ENCODE measurements at regions not wholly inside any gene's neighbourhood (a gene's known extent, or its start where the extent isn't known, plus 50 kb on each side); places are given as distances from the start of the nearest gene placed in this dataset.

DNA sequence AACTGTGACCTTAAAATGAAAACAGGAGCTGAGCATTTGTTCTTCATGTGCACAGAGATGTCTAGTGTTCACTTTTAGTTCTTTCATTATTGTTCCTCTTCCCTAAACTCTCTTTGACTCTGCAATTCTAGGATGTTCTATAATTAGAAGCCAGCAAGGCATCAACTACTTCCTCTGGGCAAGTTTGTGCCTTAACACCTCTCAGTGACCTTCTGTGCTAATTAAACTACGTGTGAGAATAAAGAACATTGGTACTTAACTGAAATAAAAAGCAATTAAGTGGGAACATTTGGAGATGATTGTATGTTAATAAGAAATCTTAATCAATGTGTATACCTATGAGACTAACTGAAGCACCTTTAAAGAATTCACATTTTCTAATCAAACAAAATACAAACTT lies 242.8 kb downstream of the RASEF start:
- no peak overlapping the region for H3K4me2 ChIP-seq (ENCODE audit: extremely low read depth, insufficient read depth, low read length)
- TF ChIP-seq EZH2 (IDR thresholded peaks at IDR 0.05; ENCODE audit: low read length, missing control alignments): no peak
- TF ChIP-seq, protein P1, sequence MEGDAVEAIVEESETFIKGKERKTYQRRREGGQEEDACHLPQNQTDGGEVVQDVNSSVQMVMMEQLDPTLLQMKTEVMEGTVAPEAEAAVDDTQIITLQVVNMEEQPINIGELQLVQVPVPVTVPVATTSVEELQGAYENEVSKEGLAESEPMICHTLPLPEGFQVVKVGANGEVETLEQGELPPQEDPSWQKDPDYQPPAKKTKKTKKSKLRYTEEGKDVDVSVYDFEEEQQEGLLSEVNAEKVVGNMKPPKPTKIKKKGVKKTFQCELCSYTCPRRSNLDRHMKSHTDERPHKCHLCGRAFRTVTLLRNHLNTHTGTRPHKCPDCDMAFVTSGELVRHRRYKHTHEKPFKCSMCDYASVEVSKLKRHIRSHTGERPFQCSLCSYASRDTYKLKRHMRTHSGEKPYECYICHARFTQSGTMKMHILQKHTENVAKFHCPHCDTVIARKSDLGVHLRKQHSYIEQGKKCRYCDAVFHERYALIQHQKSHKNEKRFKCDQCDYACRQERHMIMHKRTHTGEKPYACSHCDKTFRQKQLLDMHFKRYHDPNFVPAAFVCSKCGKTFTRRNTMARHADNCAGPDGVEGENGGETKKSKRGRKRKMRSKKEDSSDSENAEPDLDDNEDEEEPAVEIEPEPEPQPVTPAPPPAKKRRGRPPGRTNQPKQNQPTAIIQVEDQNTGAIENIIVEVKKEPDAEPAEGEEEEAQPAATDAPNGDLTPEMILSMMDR (conservative IDR thresholded peaks at IDR 0.05 in 1 of 2, IDR thresholded peaks at IDR 0.05 in 1 of 2; ENCODE audit: low read depth in 1 of 2, low read length in 2 of 2): no peak
- DNase-seq (ENCODE audit: low read depth in 2 of 2): no peak
- no peaks in the 10 kb centered on the region for H3K27me3 ChIP-seq (ENCODE audit: control insufficient read depth, insufficient read depth, low read length)
- H3K9ac ChIP-seq (ENCODE audit: insufficient read depth, low read length): no peak overlapping the region
- no peak overlapping the region for H3K4me3 ChIP-seq (replicated peaks in 1 of 4; ENCODE audit: control extremely low read depth in 1 of 4, insufficient read depth in 1 of 4, low read depth in 3 of 4, low read length in 4 of 4)
- no peaks in the 10 kb centered on the region for H3K79me2 ChIP-seq (ENCODE audit: control insufficient read depth, insufficient read depth, low read length)
- no peaks in the 10 kb centered on the region for H3K36me3 ChIP-seq (ENCODE audit: control insufficient read depth, insufficient read depth, low read length)
- H2AFZ ChIP-seq (ENCODE audit: low read length): no peak overlapping the region
- no peaks in the 10 kb centered on the region for H3K4me1 ChIP-seq (ENCODE audit: control insufficient read depth, extremely low read depth, insufficient read depth, low read length)
- H3K9me3 ChIP-seq (ENCODE audit: control insufficient read depth, insufficient read depth, low read depth, low read length): no peaks in the 10 kb centered on the region
- no peak overlapping the region for H3K27ac ChIP-seq (ENCODE audit: insufficient read depth, low read length)
- H4K20me1 ChIP-seq (ENCODE audit: control insufficient read depth, extremely low read depth, insufficient read depth, low read length): no peaks in the 10 kb centered on the region

DNA sequence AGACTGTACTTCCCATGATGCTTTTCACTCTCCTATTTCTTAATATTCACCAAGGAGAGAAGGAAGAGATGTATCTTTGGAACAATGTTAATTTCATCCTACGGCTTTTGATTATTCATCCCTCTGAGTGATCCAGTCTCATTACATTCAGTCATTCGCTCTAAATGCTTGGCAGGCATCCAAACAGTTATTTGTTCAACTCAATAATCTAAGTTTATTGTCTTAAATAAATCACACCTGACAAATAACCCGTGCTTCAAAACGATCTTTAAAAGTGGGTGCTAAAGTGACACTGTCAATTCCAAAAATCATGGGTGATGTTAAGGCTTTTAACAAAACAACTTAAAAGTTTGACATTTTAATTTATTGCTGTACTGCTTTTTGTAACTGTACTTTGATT lies 233.1 kb downstream of the RASEF start:
- TF ChIP-seq, protein P1 (conservative IDR thresholded peaks at IDR 0.05 in 1 of 2, IDR thresholded peaks at IDR 0.05 in 1 of 2; ENCODE audit: low read depth in 1 of 2, low read length in 2 of 2): no peak
- no peak for TF ChIP-seq EZH2 (IDR thresholded peaks at IDR 0.05; ENCODE audit: low read length, missing control alignments)
- no peaks in the 10 kb centered on the region for H3K4me1 ChIP-seq (ENCODE audit: control insufficient read depth, extremely low read depth, insufficient read depth, low read length)
- H3K9ac ChIP-seq (ENCODE audit: insufficient read depth, low read length): no peak overlapping the region
- H3K27ac ChIP-seq (ENCODE audit: insufficient read depth, low read length): no peak overlapping the region
- H3K27me3 ChIP-seq (ENCODE audit: control insufficient read depth, insufficient read depth, low read length): no peaks in the 10 kb centered on the region
- H3K4me3 ChIP-seq (replicated peaks in 1 of 4; ENCODE audit: control extremely low read depth in 1 of 4, insufficient read depth in 1 of 4, low read depth in 3 of 4, low read length in 4 of 4): no peak overlapping the region
- DNase-seq (ENCODE audit: low read depth in 2 of 2): no peak
- no peaks in the 10 kb centered on the region for H4K20me1 ChIP-seq (ENCODE audit: control insufficient read depth, extremely low read depth, insufficient read depth, low read length)
- no peaks in the 10 kb centered on the region for H3K36me3 ChIP-seq (ENCODE audit: control insufficient read depth, insufficient read depth, low read length)
- no peak overlapping the region for H2AFZ ChIP-seq (ENCODE audit: low read length)
- no peaks in the 10 kb centered on the region for H3K79me2 ChIP-seq (ENCODE audit: control insufficient read depth, insufficient read depth, low read length)
- no peaks in the 10 kb centered on the region for H3K9me3 ChIP-seq (ENCODE audit: control insufficient read depth, insufficient read depth, low read depth, low read length)
- H3K4me2 ChIP-seq (ENCODE audit: extremely low read depth, insufficient read depth, low read length): no peak overlapping the region

DNA sequence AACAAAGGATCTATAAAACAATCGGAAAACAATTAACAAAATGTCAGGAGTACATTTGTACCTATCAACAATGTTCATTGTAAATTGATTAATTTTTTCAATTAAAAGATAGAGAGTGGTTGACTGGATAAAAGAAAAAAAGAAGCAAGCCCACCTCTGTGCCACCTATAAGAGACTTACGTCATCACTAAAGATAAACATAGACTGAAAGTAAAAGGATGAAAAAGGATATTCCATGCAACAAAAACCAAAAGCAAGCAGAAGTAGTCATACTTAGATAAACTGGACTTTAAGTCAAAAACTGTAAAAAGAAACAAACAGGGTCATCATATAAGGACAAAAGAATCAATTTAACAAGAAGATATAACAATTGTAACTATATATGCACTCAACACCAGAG lies 197.4 kb downstream of the RASEF start:
- Histone ChIP-seq H3K79me2 (ENCODE audit: control insufficient read depth, insufficient read depth, low read length) (no peaks in the 10 kb centered on the region), H3K36me3 (ENCODE audit: control insufficient read depth, insufficient read depth, low read length) (no peaks in the 10 kb centered on the region)

More for the DNA sequence above, 197.4 kb downstream of the RASEF start:
- Histone ChIP-seq H3K9ac (ENCODE audit: insufficient read depth, low read length) (no peak overlapping the region), H3K9me3 (ENCODE audit: control insufficient read depth, insufficient read depth, low read depth, low read length) (no peaks in the 10 kb centered on the region), H3K27me3 (ENCODE audit: control insufficient read depth, insufficient read depth, low read length) (no peaks in the 10 kb centered on the region), H3K4me1 (ENCODE audit: control insufficient read depth, extremely low read depth, insufficient read depth, low read length) (no peaks in the 10 kb centered on the region), H3K27ac (ENCODE audit: insufficient read depth, low read length) (no peak overlapping the region), H3K4me3 (replicated peaks in 1 of 4; ENCODE audit: control extremely low read depth in 1 of 4, insufficient read depth in 1 of 4, low read depth in 3 of 4, low read length in 4 of 4) (no peak overlapping the region), H3K4me2 (ENCODE audit: extremely low read depth, insufficient read depth, low read length) (no peak overlapping the region), H2AFZ (ENCODE audit: low read length) (no peak overlapping the region), H4K20me1 (ENCODE audit: control insufficient read depth, extremely low read depth, insufficient read depth, low read length) (no peaks in the 10 kb centered on the region)
- TF ChIP-seq, protein P1 (conservative IDR thresholded peaks at IDR 0.05 in 1 of 2, IDR thresholded peaks at IDR 0.05 in 1 of 2; ENCODE audit: low read depth in 1 of 2, low read length in 2 of 2): no peak
- TF ChIP-seq EZH2 (IDR thresholded peaks at IDR 0.05; ENCODE audit: low read length, missing control alignments): no peak
- DNase-seq (ENCODE audit: low read depth in 2 of 2): no peak
